Trophoblast cell (in vitro differentiated cells and primary cell): ENCODE measurements at regions not wholly inside any gene's neighbourhood (a gene's known extent, or its start where the extent isn't known, plus 50 kb on each side); places are given as distances from the start of the nearest gene placed in this dataset.

Experiments
- DNase-seq, 2 donors: peaks; one replicate each; pipeline ENCODE4 v3.0.0-alpha.2; 2016
- H2AFZ ChIP-seq: 2 replicates; pipeline ENCODE4 v1.6.1; 2013; ENCODE audit warnings: low read length, moderate library complexity, mild to moderate bottlenecking; ENCODE audit not compliant: insufficient read depth, poor library complexity
- H2AK5ac ChIP-seq: 2 replicates; pipeline ENCODE4 v1.6.1; 2013; ENCODE audit warnings: mild to moderate bottlenecking, low read length
- H2BK120ac ChIP-seq: 2 replicates; pipeline ENCODE4 v1.6.1; 2013; ENCODE audit warnings: low read length, mild to moderate bottlenecking, moderate library complexity; ENCODE audit not compliant: insufficient read depth, poor library complexity
- H2BK12ac ChIP-seq: 2 replicates; pipeline ENCODE4 v1.6.1; 2013; ENCODE audit warnings: mild to moderate bottlenecking, low read length, moderate library complexity
- H2BK5ac ChIP-seq: 2 replicates; pipeline ENCODE4 v1.6.1; 2013; ENCODE audit warnings: low read length, low read depth, moderate library complexity, mild to moderate bottlenecking; ENCODE audit not compliant: poor library complexity
- H3K14ac ChIP-seq: 2 replicates; pipeline ENCODE4 v1.6.1; 2013; ENCODE audit warnings: mild to moderate bottlenecking, low read length
- H3K18ac ChIP-seq: 2 replicates; pipeline ENCODE4 v1.6.1; 2013; ENCODE audit warnings: mild to moderate bottlenecking, low read length
- H3K23ac ChIP-seq: 2 replicates; pipeline ENCODE4 v1.6.1; 2013; ENCODE audit warnings: low read length
- H3K27ac ChIP-seq: 2 replicates; pipeline ENCODE4 v1.5.1; 2013; ENCODE audit warnings: low read depth, mild to moderate bottlenecking, inconsistent platforms, low read length, moderate library complexity
- H3K27me3 ChIP-seq: 2 replicates; pipeline ENCODE4 v1.6.1; 2013; ENCODE audit warnings: inconsistent platforms, mild to moderate bottlenecking, low read length, moderate library complexity; ENCODE audit not compliant: insufficient read depth
- H3K36me3 ChIP-seq, 2 experiments: 1 replicate in 1 of 2; 2 replicates in 1 of 2; pipeline ENCODE4 v1.6.1; 2013; ENCODE audit warnings: low read length in 2 of 2, mild to moderate bottlenecking in 2 of 2, moderate library complexity in 1 of 2; ENCODE audit not compliant: insufficient read depth in 2 of 2, control insufficient read depth in 1 of 2
- H3K4ac ChIP-seq: 2 replicates; pipeline ENCODE4 v1.6.1; 2013; ENCODE audit warnings: low read depth, mild to moderate bottlenecking, low read length, moderate library complexity
- H3K4me1 ChIP-seq, 2 experiments: 1 replicate in 1 of 2; 2 replicates in 1 of 2; pipeline ENCODE4 v1.6.1; 2013; ENCODE audit warnings: low read length in 2 of 2, mild to moderate bottlenecking in 2 of 2, moderate library complexity in 1 of 2; ENCODE audit not compliant: insufficient read depth in 2 of 2, control insufficient read depth in 1 of 2
- H3K4me2 ChIP-seq: 2 replicates; pipeline ENCODE4 v1.6.1; 2013; ENCODE audit warnings: inconsistent platforms, mild to moderate bottlenecking, low read length, moderate library complexity
- H3K4me3 ChIP-seq: 2 replicates; pipeline ENCODE4 v1.5.1; 2013; ENCODE audit warnings: mild to moderate bottlenecking, low read depth, low read length, inconsistent platforms
- H3K79me1 ChIP-seq: one replicate; pipeline ENCODE4 v1.6.1; 2013; ENCODE audit warnings: low read length
- H3K79me2 ChIP-seq: 2 replicates; pipeline ENCODE4 v1.6.1; 2013; ENCODE audit warnings: low read length, mild to moderate bottlenecking; ENCODE audit not compliant: control insufficient read depth, insufficient read depth, poor library complexity
- H3K9ac ChIP-seq: 2 replicates; pipeline ENCODE4 v1.6.1; 2013; ENCODE audit warnings: mild to moderate bottlenecking, low read length
- H3K9me3 ChIP-seq: 2 replicates; pipeline ENCODE4 v1.6.1; 2013; ENCODE audit warnings: low read depth, mild to moderate bottlenecking, control low read depth, inconsistent platforms, low read length; ENCODE audit not compliant: insufficient read depth
- H4K12ac ChIP-seq: 2 replicates; pipeline ENCODE4 v1.6.1; 2013; ENCODE audit warnings: low read depth, mild to moderate bottlenecking, low read length, moderate library complexity
- H4K8ac ChIP-seq: 2 replicates; pipeline ENCODE4 v1.6.1; 2013; ENCODE audit warnings: low read depth, mild to moderate bottlenecking, low read length, moderate library complexity
- H4K91ac ChIP-seq: one replicate; pipeline ENCODE4 v1.6.1; 2013; ENCODE audit warnings: low read depth, mild to moderate bottlenecking, low read length, moderate library complexity
- WGBS: extraction: QIAGEN DNeasy Blood & Tissue Kit; methylation state at CpG from one replicate; pipeline ENCODE4 v1.1.7; 2013; ENCODE audit warnings: missing lambda C conversion rate; ENCODE audit not compliant: insufficient read length, insufficient coverage; ENCODE audit errors: extremely low coverage; 5-methylcytosine and 5-hydroxymethylcytosine counted together

DNA sequence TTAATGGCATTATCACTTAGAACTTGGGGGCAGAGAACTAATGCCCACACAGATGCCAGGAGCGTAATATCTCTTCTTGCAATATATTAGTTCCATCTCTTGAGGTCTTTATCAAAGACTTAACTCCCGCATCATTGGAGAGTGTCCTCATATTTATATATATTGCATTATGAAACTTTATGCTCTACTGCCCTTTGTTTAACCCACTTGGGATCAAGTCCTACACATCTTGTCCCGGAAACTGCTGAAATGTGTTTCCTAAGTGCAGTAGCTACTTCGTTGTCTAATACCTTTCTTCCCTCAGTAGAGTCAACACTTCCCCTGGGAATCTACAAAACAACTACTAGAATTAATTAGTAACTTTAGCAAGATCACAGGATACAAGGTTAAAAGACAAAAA lies 1029.2 kb downstream of the OTOL1 start:
- no peaks in the 10 kb centered on the region for H3K36me3 ChIP-seq
- no peaks in the 10 kb centered on the region for H3K79me2 ChIP-seq
- no CpG with 5 or more reads among the region's 4 CpGs for WGBS
- no peak overlapping the region for H4K8ac ChIP-seq
- H3K18ac ChIP-seq, result no peak overlapping the region
- no peak overlapping the region for H3K4ac ChIP-seq
- H3K79me1 ChIP-seq, result no peaks in the 10 kb centered on the region
- H2AFZ ChIP-seq, result no peak overlapping the region
- no peak overlapping the region for H3K14ac ChIP-seq
- no peak overlapping the region for H2BK120ac ChIP-seq
- H3K4me1 ChIP-seq, result peaks cover 0 to 3% of the 10 kb centered on the region in 2 experiments
- no peak overlapping the region for H4K91ac ChIP-seq
- H3K4me2 ChIP-seq, result no peak overlapping the region
- DNase-seq, result no peak
- no peak overlapping the region for H2BK12ac ChIP-seq
- no peak overlapping the region for H2BK5ac ChIP-seq
- H3K9ac ChIP-seq, result no peak overlapping the region
- H4K12ac ChIP-seq, result no peak overlapping the region
- no peaks in the 10 kb centered on the region for H3K9me3 ChIP-seq
- H3K4me3 ChIP-seq, result no peak overlapping the region
- no peaks in the 10 kb centered on the region for H3K27me3 ChIP-seq
- H3K23ac ChIP-seq, result no peak overlapping the region
- H2AK5ac ChIP-seq, result no peak overlapping the region
- no peak overlapping the region for H3K27ac ChIP-seq

DNA sequence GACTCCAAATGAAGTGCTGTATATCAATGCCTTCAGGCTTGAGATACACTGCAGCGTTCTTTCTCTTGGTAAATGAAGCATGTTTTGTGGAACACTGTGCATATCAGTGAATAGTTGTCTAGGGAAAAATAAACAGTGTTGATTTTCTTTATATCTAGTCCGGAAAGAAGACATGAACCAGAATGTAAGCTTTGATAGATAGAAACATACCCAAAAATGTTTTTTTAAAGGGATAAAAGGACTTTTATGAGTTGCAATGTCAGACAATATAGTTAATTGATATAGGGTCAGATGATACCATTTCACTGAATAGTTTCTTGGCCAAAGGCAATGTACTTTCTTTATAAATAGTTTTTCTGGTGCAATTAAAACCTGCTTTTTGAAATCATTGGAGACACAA lies 1037.8 kb downstream of the OTOL1 start:
- Histone ChIP-seq H3K79me1 (no peaks in the 10 kb centered on the region), H3K27me3 (no peaks in the 10 kb centered on the region), H4K8ac (no peak overlapping the region), H3K9me3 (no peaks in the 10 kb centered on the region), H3K27ac (no peak overlapping the region), H2AK5ac (no peak overlapping the region), H2AFZ (no peak overlapping the region), H2BK120ac (no peak overlapping the region), H3K18ac (no peak overlapping the region), H3K9ac (no peak overlapping the region), H4K91ac (no peak overlapping the region), H2BK12ac (no peak overlapping the region), H2BK5ac (no peak overlapping the region), H3K4me3 (no peak overlapping the region), H3K79me2 (no peaks in the 10 kb centered on the region), H3K23ac (no peak overlapping the region), H3K36me3 (no peaks in the 10 kb centered on the region), H3K4me1 (no peaks in the 10 kb centered on the region), H3K4ac (no peak overlapping the region), H3K14ac (no peak overlapping the region), H3K4me2 (no peak overlapping the region), H4K12ac (no peak overlapping the region)
- WGBS, result no CpG with 5 or more reads among the region's 2 CpGs
- no peak for DNase-seq

DNA sequence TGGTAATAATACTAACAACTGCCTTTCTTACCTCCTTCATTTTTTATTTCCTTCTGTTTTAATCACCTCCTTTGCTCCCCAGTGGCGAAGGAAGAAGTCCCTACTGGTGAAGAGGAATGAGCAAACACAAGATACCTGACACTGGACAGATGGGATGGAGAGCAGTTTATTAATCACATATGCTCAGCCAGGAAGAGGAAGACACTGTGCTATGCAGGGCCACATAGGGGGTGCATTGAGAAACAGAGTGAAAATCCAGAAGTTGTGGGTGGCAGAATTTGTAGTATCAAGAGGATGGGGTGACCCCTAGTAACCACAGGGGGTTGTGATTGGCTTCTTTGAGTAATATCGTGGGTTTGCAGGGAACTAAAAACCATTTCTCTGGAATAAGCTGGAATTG lies 1041.9 kb downstream of the OTOL1 start:
- DNase-seq, result no peak
- Histone ChIP-seq H4K12ac (no peak overlapping the region), H3K36me3 (no peaks in the 10 kb centered on the region), H3K79me1 (no peaks in the 10 kb centered on the region), H3K79me2 (no peaks in the 10 kb centered on the region), H2AFZ (no peak overlapping the region), H3K4me1 (no peaks in the 10 kb centered on the region), H2BK5ac (no peak overlapping the region), H3K23ac (no peak overlapping the region), H3K4me3 (no peak overlapping the region), H3K27ac (no peak overlapping the region), H2BK120ac (no peak overlapping the region), H3K9me3 (no peaks in the 10 kb centered on the region), H3K4ac (no peak overlapping the region), H4K8ac (no peak overlapping the region), H2AK5ac (no peak overlapping the region), H4K91ac (no peak overlapping the region), H3K9ac (no peak overlapping the region), H3K14ac (no peak overlapping the region), H3K27me3 (no peaks in the 10 kb centered on the region), H3K18ac (no peak overlapping the region), H3K4me2 (no peak overlapping the region), H2BK12ac (no peak overlapping the region)
- no CpG with 5 or more reads among the region's 2 CpGs for WGBS

DNA sequence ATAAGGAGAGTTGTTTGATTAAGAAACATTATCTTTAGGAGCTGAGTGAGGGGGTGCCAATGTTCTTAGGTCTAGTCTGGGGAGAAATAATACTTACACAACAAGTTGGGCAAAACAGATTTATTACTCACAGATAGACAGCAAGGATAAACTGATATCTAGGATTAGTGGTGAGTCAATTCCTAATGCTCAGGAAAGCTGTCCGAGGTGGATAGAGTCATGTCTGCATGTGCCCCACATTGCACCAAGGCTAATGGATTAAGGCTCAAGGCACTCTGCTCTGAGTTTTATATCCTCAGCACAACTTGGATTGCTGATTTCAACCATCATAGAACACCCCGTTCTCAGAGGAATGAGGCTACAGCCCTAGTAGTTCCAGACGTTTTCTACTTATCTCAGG lies 1042.3 kb downstream of the OTOL1 start:
- no peak overlapping the region for H3K4ac ChIP-seq
- no peak overlapping the region for H4K8ac ChIP-seq
- H3K27me3 ChIP-seq, result no peaks in the 10 kb centered on the region
- H3K23ac ChIP-seq, result no peak overlapping the region
- H3K14ac ChIP-seq, result no peak overlapping the region
- no peak overlapping the region for H4K91ac ChIP-seq
- H2AFZ ChIP-seq, result no peak overlapping the region
- no peaks in the 10 kb centered on the region for H3K79me2 ChIP-seq
- DNase-seq, result no peak
- H2BK120ac ChIP-seq, result no peak overlapping the region
- no peak overlapping the region for H3K18ac ChIP-seq
- no peak overlapping the region for H2AK5ac ChIP-seq
- H3K27ac ChIP-seq, result no peak overlapping the region
- no peaks in the 10 kb centered on the region for H3K9me3 ChIP-seq
- no peak overlapping the region for H3K4me2 ChIP-seq
- no CpG with 5 or more reads among the region's 3 CpGs for WGBS
- no peaks in the 10 kb centered on the region for H3K36me3 ChIP-seq
- H2BK12ac ChIP-seq, result no peak overlapping the region
- no peaks in the 10 kb centered on the region for H3K4me1 ChIP-seq
- no peak overlapping the region for H2BK5ac ChIP-seq
- H3K79me1 ChIP-seq, result no peaks in the 10 kb centered on the region
- H3K4me3 ChIP-seq, result no peak overlapping the region
- H3K9ac ChIP-seq, result no peak overlapping the region
- H4K12ac ChIP-seq, result no peak overlapping the region

DNA sequence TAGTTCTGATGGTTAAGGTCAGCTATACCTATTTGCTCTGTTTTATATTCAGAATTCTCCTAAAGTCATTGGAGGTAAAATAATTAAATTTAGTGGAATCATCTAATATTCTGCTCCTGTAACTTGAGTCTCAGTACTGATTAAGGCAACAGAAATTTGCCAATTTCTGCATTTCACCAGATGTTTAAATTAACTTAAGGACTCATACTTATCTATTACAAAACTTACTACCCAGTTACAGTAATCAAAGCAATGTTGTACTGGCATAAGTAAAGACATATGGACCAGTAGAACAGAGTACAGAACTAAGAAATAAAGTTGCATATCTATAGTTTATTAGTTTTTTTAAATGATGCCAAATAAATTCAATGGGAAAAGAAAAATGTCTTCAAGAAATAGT lies 1043.8 kb downstream of the OTOL1 start:
- no peak overlapping the region for H2AK5ac ChIP-seq
- no peak overlapping the region for H4K12ac ChIP-seq
- no peak overlapping the region for H3K27ac ChIP-seq
- no peak overlapping the region for H3K14ac ChIP-seq
- no peaks in the 10 kb centered on the region for H3K4me1 ChIP-seq
- no peak overlapping the region for H2BK5ac ChIP-seq
- H3K4ac ChIP-seq, result no peak overlapping the region
- H3K36me3 ChIP-seq, result no peaks in the 10 kb centered on the region
- no peak overlapping the region for H3K18ac ChIP-seq
- H3K79me1 ChIP-seq, result no peaks in the 10 kb centered on the region
- no peak overlapping the region for H2AFZ ChIP-seq
- no peaks in the 10 kb centered on the region for H3K27me3 ChIP-seq
- no peak overlapping the region for H3K23ac ChIP-seq
- H4K8ac ChIP-seq, result no peak overlapping the region
- no peak overlapping the region for H2BK120ac ChIP-seq
- H3K4me3 ChIP-seq, result no peak overlapping the region
- H3K9ac ChIP-seq, result no peak overlapping the region
- H4K91ac ChIP-seq, result no peak overlapping the region
- no peak for DNase-seq
- H3K79me2 ChIP-seq, result no peaks in the 10 kb centered on the region
- no peak overlapping the region for H3K4me2 ChIP-seq
- H2BK12ac ChIP-seq, result no peak overlapping the region
- no peaks in the 10 kb centered on the region for H3K9me3 ChIP-seq
